WTC11 (cell line): ENCODE measurements at regions not wholly inside any gene's neighbourhood (a gene's known extent, or its start where the extent isn't known, plus 50 kb on each side); places are given as distances from the start of the nearest gene placed in this dataset.

Source experiments
- CTCF ChIP-seq: fragments of 200-600 bp; IDR thresholded peaks from 2 replicates; pipeline ENCODE4 v1.8.0; 2022; ENCODE audit warnings: antibody characterized with exemption
- MAX ChIP-seq: sonication (generic); formaldehyde crosslinking; IDR thresholded peaks from 2 replicates; pipeline ENCODE4 v1.8.0; 2022; ENCODE audit warnings: mild to moderate bottlenecking, missing genetic modification reagents
- TF ChIP-seq, protein P1 (sequence below): sonication (generic); formaldehyde crosslinking; IDR thresholded peaks from 2 replicates; pipeline ENCODE4 v1.8.0; 2022; ENCODE audit warnings: missing genetic modification reagents

DNA sequence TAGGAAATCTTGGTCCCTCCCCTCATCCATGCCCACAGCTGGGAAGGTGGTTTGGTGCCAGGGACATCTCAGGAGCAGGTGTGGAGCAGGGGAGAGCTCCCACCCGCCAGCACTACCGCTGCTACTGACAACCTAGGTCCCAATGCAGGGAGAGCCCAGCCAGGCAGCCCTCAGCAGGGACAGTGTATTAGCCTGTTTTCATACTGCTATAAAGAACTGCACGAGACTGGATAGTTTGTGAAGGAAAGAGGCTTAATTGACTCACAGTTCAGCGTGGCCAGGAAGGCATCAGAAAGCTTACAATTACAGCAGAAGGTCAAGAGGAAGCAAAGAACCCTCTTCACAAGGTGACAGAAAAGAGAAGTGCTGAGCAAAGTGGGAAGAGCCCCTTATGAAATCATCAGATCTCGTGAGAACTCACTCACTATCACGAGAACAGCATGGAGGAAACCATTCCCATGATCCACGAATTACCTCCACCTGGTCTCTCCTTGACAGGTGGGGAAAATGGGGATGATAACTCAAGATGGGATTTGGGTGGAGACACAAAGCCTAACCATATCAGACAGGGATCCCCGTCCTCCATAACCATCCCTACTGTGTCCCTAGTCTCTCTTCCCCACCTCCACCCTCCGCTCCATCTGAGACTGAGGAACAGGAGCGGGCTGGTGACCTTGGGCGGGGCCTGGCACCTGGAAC is 218.6 kb downstream of the TBC1D2B start:
- TF ChIP-seq CTCF (no peak), MAX (CRISPR knock-in tag) (no peak)
- TF ChIP-seq, protein P1, sequence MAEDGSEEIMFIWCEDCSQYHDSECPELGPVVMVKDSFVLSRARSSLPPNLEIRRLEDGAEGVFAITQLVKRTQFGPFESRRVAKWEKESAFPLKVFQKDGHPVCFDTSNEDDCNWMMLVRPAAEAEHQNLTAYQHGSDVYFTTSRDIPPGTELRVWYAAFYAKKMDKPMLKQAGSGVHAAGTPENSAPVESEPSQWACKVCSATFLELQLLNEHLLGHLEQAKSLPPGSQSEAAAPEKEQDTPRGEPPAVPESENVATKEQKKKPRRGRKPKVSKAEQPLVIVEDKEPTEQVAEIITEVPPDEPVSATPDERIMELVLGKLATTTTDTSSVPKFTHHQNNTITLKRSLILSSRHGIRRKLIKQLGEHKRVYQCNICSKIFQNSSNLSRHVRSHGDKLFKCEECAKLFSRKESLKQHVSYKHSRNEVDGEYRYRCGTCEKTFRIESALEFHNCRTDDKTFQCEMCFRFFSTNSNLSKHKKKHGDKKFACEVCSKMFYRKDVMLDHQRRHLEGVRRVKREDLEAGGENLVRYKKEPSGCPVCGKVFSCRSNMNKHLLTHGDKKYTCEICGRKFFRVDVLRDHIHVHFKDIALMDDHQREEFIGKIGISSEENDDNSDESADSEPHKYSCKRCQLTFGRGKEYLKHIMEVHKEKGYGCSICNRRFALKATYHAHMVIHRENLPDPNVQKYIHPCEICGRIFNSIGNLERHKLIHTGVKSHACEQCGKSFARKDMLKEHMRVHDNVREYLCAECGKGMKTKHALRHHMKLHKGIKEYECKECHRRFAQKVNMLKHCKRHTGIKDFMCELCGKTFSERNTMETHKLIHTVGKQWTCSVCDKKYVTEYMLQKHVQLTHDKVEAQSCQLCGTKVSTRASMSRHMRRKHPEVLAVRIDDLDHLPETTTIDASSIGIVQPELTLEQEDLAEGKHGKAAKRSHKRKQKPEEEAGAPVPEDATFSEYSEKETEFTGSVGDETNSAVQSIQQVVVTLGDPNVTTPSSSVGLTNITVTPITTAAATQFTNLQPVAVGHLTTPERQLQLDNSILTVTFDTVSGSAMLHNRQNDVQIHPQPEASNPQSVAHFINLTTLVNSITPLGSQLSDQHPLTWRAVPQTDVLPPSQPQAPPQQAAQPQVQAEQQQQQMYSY, result no peak
